NCI-H1105 treated with DMSO at 0.1 percent for 48 hours (cell line): ENCODE measurements at regions not wholly inside any gene's neighbourhood (a gene's known extent, or its start where the extent isn't known, plus 50 kb on each side); places are given as distances from the start of the nearest gene placed in this dataset.
"Not testable (repeated sequence)": the region's sequence is repeated elsewhere in the genome, so short reads cannot be mapped to it uniquely, and the experiment has no call there.

Source experiments
- DNase-seq: peaks from one replicate; lab custom pipeline; 2025; lab: John Stamatoyannopoulos, UW

DNA sequence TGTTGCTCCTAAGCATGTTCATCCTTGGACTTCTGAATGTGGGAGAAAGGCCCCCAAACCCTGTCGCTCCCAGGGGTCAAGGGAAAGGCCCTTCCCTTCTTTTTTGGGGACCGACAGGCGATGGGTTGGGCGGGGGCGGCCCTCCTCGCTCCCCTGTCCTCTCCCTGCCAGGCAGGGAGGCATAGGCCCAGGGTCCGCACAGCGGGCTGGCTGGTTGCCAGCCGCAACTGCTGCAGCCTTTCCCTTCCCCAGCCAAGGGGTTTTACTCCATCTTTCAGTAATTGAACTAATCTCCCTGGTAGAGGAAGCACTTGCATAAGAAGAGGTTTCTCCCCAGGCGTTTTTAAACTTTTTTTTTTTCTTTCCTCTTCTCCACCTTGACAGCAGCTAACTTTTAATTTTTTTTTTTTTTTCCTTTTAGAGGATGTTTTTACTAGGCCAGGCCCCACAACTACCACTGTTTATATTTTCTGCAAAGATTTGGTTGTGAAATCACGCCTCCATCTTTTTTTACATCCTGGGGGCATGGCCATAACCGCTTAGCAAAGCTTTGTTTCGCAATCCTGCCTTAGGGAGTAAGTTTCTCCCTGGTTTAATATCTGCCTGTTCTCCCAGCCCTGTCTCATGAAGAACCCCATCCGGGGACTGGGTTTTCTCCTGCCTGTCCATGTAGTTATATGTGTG lies 216.9 kb upstream of the ZNF608 start:
- no peak for DNase-seq

DNA sequence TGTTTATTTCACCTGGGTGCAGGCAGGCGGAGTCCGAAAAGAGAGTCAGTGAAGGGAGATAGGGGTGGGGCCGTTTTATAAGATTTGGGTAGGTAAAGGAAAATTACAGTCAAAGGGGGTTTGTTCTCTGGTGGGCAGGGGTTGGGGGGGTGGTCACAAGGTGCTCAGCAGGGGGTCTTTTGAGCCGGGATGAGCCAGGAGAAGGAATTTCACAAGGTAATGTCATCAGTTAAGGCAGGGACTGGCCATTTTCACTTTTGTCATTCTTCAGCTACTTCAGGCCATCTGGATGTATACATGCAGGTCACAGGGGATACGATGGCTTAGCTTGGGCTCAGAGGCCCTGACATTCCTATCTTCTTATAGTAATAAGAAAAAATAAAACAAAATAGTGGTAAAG lies 220.3 kb upstream of the ZNF608 start:
- DNase-seq = not testable (repeated sequence)

DNA sequence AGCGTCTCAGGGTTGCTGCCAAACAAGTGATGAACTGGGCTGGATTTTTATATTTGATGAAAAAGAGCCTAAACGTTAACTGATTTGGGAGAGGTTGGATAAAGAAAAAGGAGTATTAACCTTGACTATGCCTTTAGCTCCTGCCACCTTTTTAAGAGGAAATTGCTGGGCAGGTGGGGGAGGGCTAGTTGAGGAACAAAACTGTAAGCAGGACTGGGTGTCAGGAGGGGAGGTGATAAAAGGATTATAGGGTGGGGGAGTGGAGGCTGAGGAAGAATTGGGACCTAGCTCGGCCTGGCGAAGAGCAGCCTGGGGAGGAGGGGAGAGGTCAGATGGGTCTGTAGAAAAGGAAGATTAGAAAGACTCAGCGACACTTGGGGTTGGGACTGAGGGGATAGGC lies 223.9 kb upstream of the ZNF608 start:
- not testable (repeated sequence) for DNase-seq

DNA sequence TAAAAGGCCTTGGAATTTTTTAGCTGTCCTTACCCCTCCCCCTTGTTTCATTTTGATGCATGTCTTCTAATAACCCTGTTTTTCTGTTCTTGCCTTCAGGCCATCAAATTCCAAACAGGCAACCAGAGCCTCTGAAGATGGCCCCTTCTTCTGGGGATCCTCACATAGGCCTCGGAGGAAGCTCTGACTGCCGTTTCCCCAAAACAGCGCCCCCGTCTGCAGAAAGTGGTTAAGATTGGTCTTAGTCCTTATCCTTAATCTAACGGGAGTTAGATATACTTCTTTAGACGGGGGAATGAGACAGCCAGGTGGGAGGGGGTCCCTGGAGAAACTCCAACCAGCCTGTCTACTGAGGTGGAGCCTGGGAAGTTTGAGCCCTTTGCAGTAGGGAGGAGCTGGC lies 226.3 kb upstream of the ZNF608 start:
- no peak for DNase-seq

DNA sequence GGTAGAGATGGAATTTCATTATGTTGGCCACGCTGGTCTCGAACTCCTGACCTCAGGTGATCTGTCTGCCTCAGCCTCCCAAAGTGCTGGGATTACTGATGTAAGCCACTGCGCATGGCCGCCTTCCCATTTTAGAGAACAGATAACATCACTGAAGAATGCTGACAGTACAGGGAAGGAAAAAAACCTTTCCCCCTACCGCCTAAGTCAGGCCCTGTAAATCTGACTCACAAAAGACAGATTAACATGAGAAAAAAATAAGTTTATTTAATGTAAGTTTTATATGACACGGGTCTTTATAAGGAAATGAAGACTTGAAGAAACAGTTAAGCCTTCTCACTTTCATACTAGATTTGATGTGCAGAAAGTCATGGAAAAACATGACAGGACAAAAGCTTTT lies 227.2 kb upstream of the ZNF608 start:
- DNase-seq = no peak

DNA sequence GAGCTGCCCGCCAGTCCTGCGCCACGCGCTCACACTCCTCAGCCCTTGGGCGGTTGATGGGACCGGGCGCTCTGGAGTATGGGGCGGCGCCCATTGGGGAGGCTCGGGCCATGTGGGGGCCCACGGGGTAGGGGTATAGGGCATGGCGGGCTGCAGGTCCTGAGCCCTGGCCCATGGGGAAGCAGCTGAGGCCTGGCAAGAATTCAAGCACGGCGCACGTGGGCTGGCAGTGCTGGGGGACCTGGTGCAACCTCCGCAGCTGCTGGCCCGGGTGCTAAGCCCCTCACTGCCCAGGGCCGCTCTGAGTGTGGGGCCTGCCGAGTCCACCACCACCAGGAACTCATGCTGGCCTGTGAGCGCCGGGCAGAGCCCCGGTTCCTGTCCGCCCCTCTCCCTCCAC lies 229.6 kb upstream of the ZNF608 start:
- no peak for DNase-seq

DNA sequence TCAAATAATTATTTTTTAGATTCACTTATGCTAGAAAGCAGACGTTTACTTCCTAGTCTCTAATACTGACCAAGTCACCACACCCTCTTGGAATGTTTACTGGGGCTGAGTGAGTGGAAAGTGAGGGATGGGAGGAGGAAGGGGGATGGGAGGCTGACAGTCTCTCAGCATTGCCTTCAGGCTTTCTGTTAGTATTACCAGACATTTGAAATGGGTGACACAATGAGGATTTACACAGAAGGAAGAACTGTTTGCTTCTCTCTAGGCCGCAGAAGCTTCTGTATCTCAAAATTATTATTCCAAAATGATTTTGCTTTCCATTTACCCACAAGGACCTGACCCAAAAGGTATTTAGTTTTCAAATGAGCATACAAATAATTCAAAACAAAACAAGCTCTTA lies 232.8 kb upstream of the ZNF608 start:
- DNase-seq = no peak

DNA sequence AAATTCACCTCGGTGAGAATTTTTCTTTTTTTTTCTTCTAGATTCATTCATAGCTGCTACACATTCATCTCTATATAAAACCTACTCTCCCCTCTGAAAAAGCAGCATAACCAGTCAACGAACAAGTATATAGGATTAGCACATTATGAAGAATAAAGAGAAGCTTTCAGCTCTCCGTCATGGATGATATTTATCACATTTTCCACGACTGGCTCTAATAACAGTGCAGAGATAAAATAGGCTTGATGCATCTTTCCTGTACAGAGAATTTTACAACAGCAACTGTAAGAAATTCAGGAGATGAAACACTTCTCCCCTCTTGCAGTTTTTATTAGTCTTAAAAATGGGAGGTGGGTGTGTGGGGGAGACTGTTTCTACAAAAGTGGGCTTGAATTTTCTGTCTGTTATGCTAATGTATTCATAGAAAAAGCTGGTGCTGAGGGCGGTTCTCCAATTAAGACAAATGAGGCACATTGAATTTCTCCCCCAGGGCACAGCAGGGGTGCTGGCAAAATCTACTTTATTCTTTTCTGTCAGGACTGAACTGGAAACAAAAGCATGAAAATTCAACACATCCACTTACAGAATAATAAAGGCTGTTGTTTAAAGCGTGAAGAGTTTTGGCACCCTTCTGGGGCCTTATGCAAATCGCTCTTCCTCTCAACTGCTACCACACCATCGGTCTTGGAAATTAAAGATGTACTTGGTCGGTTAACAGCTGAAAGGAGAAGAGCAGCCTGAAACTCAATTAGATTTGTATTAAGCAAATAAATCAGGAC lies 233.9 kb upstream of the ZNF608 start:
- DNase-seq = peak; percentile 55

DNA sequence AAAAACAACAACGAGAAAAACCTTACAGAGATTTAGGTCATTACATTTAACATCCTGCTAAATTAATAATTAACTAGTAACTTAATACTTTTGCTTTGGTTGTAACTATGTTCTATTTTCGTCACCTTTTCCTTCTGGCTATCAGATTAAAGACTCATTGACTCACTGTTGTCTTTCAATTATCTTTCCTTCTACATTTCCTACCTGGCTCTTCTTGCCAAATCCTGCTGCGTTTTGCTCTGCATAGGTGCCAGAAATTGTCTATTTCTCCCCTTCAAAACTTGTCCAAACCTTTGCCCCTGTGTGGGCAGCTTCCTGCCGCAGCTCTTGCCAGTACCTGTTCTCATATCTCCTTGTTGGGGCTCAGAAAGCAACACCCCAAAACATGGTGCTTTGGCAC lies 235.5 kb upstream of the ZNF608 start:
- no peak for DNase-seq

DNA sequence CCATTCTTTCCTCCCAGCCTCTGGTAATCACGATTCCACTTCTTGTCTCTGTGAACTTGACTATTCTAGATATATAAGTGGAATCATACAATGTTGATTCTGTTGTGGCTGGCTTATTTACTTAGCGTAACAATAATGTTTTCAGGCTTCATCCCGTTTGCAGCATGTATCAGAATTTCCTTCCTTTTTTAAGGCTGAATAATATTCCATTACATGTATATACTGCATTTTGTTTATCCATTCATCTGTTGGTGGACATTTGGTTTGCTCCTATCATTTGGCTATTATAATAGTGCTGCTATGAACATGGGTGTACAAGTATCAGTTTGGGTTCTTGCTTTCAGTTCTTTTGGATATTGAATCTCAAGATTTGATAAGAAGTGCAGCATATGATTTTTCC lies 239.7 kb upstream of the ZNF608 start:
- DNase-seq = no peak

DNA sequence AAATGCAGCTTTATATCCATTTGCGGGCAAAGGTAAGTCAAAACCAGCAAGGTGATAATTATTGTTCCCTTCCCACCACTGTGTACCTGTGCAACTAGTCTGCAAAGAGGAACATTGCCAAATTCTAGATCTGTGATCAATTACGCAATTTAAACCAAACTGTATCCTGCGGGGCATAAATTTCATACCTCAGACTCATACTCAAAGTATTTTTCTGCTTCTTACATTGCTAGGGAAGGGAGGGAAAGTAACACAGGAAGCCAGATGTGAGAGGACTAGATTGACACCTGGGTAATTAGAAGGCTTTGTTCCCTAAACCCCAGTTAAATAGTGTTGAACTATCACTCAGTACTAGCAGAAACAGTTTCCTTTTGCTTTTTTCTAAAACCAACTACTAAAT lies 240.2 kb upstream of the ZNF608 start:
- no peak for DNase-seq

DNA sequence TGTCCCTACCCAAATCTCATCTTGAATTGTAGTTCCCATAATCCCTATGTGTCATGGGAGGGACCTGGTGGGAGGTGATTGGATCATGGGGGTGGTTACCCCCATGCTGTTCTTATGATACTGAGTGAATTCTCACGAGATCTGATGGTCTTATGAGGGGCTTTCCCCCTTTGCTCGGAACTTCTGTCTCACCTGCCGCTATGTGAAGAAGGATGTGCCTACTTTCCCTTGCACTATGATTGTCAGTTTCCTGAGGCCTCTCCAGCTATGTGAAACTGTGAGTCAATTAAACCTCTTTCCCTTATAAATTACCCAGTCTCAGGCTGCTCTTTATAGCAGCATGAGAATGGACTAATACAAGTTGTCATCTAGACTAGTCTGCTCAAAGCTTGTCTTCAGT lies 241.3 kb upstream of the ZNF608 start:
- DNase-seq = not testable (repeated sequence)

DNA sequence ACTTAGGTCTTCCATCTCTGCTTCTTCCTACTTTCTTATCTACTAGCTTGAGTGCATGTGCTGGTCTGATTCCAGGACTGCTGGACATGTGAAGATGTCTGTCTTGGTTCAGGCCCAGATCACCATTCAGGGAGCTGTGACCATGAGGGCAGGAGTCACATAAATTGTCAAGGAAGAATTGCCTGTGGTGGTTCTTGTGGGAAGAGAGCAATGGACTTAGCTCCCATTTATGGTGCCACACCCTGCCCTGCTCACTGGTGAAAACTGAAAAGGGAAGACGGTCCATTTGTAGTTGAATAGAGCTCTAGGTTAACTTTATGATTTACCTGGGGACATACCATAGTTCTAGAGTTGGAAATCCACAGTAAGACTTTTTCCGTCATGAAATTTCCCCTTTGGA lies 244.3 kb upstream of the ZNF608 start:
- no peak for DNase-seq

DNA sequence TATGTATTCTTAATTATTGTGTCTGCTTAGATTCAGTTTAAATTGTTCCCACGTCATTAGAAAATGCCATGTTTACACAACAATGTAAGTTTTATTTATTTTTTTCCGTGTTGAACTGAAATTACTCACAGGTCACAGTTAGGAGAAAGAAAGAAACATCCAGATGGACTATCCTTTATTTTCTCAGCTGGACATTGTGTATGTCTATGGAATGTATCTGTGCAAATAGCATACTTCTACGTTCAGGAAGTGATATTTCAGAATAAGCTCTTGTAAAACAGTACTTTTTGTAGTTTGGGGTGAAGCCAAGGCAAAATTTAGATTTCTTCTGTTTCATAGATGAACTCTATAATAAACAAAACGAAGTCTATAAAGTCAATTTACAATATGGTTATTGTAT lies 249.0 kb upstream of the ZNF608 start:
- DNase-seq = no peak

DNA sequence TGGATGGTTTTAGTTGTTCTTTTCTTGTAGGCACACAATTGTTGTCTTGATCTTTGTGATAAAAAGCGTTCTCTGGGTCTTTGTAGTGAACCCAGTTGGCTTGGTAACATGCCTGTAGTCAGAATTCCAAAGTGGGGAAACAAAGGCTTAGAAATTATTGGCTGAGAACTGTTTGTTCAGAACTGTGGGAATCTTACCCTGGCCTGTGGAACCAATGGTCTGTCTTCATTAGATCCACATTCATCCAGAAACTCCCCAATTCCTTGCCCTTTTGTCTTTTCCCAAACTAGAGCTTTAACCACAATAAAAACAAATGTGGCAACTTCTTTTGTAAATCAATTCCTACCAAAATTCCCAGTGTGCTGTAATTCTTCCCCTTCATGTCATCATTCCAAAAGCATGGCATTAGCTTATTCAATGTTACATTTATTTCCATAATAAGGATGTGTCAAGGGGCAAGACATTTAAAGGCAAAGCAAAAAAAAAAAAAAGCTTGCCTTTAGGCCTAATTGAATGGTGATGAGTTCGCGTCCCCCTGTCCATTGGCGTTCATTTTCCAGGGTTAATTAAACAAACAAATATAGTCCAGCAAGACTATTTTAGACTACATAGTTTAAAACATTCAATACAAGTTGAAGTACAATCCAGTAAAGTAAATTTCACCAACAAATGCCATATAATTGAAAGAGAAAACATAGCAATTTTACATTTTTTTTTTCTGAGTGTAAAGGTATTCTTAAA lies 249.8 kb upstream of the ZNF608 start:
- DNase-seq = no peak

DNA sequence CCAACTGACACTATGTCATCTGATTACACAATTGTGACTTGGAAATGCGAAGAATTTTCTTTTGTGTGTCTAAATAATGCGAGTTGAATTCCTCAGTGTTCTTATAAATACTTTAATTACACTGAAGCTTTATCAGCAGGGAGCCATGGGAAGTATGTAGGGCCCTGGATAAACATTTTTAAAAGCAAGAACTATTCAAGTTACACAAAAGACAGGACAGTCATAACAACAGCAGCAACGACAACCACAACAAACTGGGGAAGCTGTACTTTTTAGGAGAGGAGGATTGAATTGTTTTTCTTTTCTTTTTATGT lies 250.3 kb upstream of the ZNF608 start:
- no peak for DNase-seq

DNA sequence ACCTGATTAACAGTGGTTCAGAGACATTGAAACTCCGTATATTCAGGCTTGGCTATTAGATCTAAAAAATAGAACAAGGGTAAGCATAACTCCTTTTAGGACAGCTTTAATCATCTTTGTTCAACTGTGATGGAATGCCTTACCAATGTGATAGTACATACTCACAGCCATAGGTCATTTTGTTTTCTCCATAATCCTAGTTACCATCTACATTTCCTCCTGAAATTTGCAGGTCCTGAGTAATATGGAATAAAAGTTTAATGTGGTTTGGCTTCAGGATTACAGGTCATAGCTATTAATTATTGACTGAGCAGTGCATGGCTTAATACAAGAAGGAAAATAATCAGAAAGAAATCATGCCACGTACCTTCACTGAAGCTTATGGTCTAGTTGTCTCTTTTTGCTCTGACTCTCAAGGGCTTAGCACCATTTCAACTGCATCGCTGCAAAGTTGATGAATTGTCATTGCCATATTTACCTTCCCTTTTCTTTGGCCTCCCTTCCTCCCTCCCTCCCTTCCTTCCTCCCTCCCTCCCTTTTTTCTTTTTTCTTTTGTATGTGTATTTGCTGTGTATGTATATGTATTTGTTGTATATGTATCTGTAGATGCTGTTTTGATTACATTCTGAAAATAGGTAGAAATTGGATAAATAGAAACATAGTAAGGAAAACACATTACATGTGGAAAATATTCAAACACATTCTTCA lies 250.9 kb upstream of the ZNF608 start:
- DNase-seq = no peak

DNA sequence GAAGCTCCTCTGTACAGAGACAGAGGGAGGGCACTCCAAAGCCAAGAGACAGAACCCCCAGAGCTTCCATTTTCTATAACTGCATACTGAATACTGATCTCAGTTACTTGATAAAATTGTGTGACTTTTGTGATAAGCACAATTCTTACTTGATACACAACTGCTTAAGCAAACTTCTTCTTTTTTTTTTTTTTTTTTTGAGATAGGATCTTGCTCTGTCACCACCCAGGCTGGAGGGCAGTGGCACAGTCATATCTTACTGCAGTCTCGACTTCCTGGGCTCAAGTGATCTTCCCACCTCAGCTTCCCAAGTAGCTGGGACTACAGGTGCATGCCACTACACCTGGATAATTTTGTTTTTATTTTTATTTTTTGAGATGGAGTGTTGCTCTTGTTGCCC lies 252.1 kb upstream of the ZNF608 start:
- no peak for DNase-seq

DNA sequence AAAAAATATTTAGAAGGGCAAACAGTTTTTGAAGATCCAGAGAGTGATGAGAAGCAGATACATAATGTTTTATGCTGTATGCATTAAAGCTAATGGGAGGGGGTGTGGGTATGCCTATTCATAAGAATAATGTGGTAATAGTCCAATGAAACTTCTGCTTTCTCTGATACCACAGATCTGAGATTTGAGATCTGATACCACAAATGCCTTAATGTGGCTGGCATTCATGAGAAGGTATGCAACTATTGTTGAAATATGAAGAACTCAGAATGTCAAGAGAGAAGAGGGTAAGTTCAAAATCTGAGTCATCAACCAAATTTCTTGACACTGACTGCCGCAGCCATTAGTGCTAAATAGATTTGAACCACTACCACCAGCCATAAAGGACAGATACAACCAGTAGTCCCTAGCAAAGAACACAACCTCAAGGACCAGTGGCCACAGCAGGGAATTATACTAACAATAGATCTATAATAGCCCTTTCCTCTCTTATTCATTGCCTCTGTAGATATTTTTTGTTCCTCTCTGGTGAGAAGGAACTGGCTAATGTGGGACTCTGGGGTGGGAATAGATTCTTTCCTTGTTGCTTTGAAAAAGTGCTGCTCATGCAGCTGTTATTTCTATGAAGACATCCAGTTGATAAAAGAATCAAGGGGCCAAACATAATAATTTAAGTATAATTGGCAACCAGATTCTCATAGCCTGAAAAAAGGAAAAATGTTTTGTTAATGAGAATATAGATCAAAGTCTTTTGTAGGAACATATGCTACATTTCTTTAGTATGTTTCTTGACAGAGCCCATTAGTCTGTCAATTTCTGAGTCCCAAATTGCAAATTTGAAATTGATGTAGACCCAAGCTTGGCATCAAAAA lies 256.5 kb upstream of the ZNF608 start:
- no peak for DNase-seq

DNA sequence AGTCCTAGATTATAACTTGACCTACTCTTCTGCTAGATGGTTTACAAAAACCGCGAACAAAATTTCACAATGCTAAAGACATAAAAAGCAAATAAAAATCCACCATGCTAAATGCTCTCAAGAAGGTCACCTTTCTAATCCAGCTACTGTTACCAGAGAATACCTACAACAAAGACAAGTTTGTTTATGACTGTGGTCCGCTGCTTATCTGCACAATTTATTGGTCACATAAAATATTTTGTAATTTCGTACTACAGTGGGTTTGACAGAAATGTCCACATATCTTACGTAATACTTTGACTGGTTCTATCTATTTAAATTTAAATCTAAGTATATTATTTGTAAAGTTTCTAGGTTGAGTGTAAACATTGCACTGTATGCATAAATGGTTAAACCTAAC lies 257.6 kb upstream of the ZNF608 start:
- no peak for DNase-seq

DNA sequence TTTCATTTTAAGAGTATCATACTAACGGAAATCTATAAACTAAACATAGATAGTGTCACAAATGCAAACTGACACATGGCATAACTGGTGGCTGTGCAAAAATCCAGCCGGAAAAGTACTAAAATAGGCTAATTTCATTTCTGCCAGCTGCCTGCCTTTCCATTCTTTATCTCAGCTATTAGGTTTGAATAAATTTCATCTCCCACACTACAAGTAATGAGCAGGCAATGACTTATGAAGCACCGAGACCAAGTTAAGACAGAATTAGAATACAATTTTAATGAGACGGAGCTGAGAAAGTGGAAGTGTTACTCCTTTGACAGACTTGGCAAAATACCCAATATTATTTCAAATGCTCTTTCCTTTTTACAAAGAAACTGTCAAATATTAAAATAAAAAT lies 258.8 kb upstream of the ZNF608 start:
- peak; percentile 64 for DNase-seq
